Progenitor cell of endocrine pancreas (in vitro differentiated cells): ENCODE measurements at regions not wholly inside any gene's neighbourhood (a gene's known extent, or its start where the extent isn't known, plus 50 kb on each side); places are given as distances from the start of the nearest gene placed in this dataset.

Experiments
- DNase-seq: peaks from one replicate; pipeline ENCODE4 v3.0.0; 2021; ENCODE audit warnings: low spot score; ENCODE audit not compliant: unreplicated experiment
- H3K27ac Mint-ChIP-seq: 2 replicates; pipeline ENCODE4 v1.8.0; 2021; ENCODE audit warnings: mild to moderate bottlenecking, moderate library complexity, mixed read lengths
- H3K27me3 Mint-ChIP-seq: 2 replicates; pipeline ENCODE4 v1.8.0; 2021; ENCODE audit warnings: mixed read lengths
- H3K36me3 Mint-ChIP-seq: 2 replicates; pipeline ENCODE4 v1.8.0; 2022; ENCODE audit warnings: mixed read lengths; ENCODE audit not compliant: insufficient read depth
- H3K4me1 Mint-ChIP-seq: 2 replicates; pipeline ENCODE4 v1.8.0; 2021; ENCODE audit warnings: low read depth, mixed read lengths
- H3K4me3 Mint-ChIP-seq: 2 replicates; pipeline ENCODE4 v1.8.0; 2021; ENCODE audit warnings: low read depth, mild to moderate bottlenecking, moderate library complexity, mixed read lengths
- H3K9me3 Mint-ChIP-seq: 2 replicates; pipeline ENCODE4 v1.8.0; 2021; ENCODE audit warnings: low read depth, mixed read lengths
- CTCF ChIP-seq: fragments of 200-600 bp; sonication (generic); IDR thresholded peaks from one replicate; pipeline ENCODE4 v1.5.0; 2021; ENCODE audit warnings: antibody characterized with exemption, mild to moderate bottlenecking; ENCODE audit not compliant: unreplicated experiment

GRCh38 chr13:31978021-31978420 lies 53.6 kb upstream of the FRY start:
- no peak overlapping the region for H3K4me3 Mint-ChIP-seq
- no peaks in the 10 kb centered on the region for H3K36me3 Mint-ChIP-seq
- peaks cover 2% of the 10 kb centered on the region for H3K4me1 Mint-ChIP-seq
- no peak for DNase-seq
- H3K27me3 Mint-ChIP-seq: no peaks in the 10 kb centered on the region
- no peak overlapping the region for H3K27ac Mint-ChIP-seq
- peaks cover 3% of the 10 kb centered on the region for H3K9me3 Mint-ChIP-seq
- no peak for TF ChIP-seq CTCF

GRCh38 chr13:31980830-31981229 lies 50.7 kb upstream of the FRY start:
- no peak for TF ChIP-seq CTCF
- Mint-ChIP-seq H3K9me3 (no peaks in the 10 kb centered on the region), H3K27me3 (no peaks in the 10 kb centered on the region), H3K4me3 (no peak overlapping the region), H3K36me3 (no peaks in the 10 kb centered on the region), H3K4me1 (peaks cover 6% of the 10 kb centered on the region), H3K27ac (no peak overlapping the region)
- no peak for DNase-seq
